ENCODE measurements at regions not wholly inside any gene's neighbourhood (a gene's known extent, or its start where the extent isn't known, plus 50 kb on each side); places are given as distances from the start of the nearest gene placed in this dataset.

- TF ChIP-seq ZNF462 (CRISPR knock-in tag; IDR thresholded peaks at IDR 0.05) (no peak), ZNF114 (CRISPR knock-in tag; IDR thresholded peaks at IDR 0.05) (no peak), ETS1 (IDR thresholded peaks at IDR 0.05) (no peak)
Observed at GRCh38 chr20:11432407-11432806, 485.3 kb upstream of the BTBD3 start (continued).

GRCh38 chr20:11436113-11436905 lies 481.4 kb upstream of the BTBD3 start:
- Mint-ChIP-seq H3K4me3 (no peak overlapping the region), H3K4me1 (no peaks in the 10 kb centered on the region; the same call in 2 of the 3 replicates), H3K27ac (no peak overlapping the region; the same call in 1 of the 2 replicates), H3K36me3 (ENCODE audit: low read depth) (peaks cover 41% of the 10 kb centered on the region), H3K27me3 (ENCODE audit: insufficient read depth, low read depth, poor library complexity) (no peaks in the 10 kb centered on the region), H3K9me3 (peaks cover 41% of the 10 kb centered on the region)
- Histone ChIP-seq H3K27me3 (ENCODE audit: insufficient read depth) (no peaks in the 10 kb centered on the region), H3K79me2 (replicated peaks; ENCODE audit: insufficient read depth) (no peaks in the 10 kb centered on the region), H3K9me2 (ENCODE audit: insufficient read depth) (0 out of 2 replicates have a peak, but pooled peaks cover 4% of the 10 kb centered on the region), H3F3A (replicated peaks; ENCODE audit: low read depth) (no peaks in the 10 kb centered on the region), H4K20me1 (replicated peaks; ENCODE audit: insufficient read depth) (no peaks in the 10 kb centered on the region), H3K36me3 (ENCODE audit: insufficient read depth) (no peaks in the 10 kb centered on the region), H3K4me2 (no peak overlapping the region), H3K4me1 (ENCODE audit: insufficient read depth) (no peaks in the 10 kb centered on the region), H2AFZ (no peak overlapping the region), H3K4me3 (no peak overlapping the region), H3K27ac (ENCODE audit: low read depth) (no peak overlapping the region)
- DNase-seq (ENCODE audit: low spot score) (no peak), ATAC-seq (no peak)
- no peak for TF ChIP-seq ETS1 (IDR thresholded peaks at IDR 0.05)
- TF ChIP-seq CTCF (conservative IDR thresholded peaks at IDR 0.05; ENCODE audit: low read depth in 2 of 2), result no peak
- TF ChIP-seq EZH2phosphoT487 (IDR thresholded peaks at IDR 0.05; ENCODE audit: unreplicated experiment), result no peak
- TF ChIP-seq JUNB (IDR thresholded peaks at IDR 0.05; ENCODE audit: unreplicated experiment), result no peak
- TF ChIP-seq ZNF331 (CRISPR knock-in tag; IDR thresholded peaks at IDR 0.05; ENCODE audit: low read depth), result no peak

Measured in GM23338 (cell line).